GM21526 (cell line): ENCODE measurements at regions not wholly inside any gene's neighbourhood (a gene's known extent, or its start where the extent isn't known, plus 50 kb on each side); places are given as distances from the start of the nearest gene placed in this dataset.

Experiments
- ATAC-seq: cut with Tn5 transposase; IDR thresholded peaks from one replicate; pipeline ENCODE4 v1.9.1; 2021; ENCODE audit warnings: moderate library complexity; ENCODE audit not compliant: unreplicated experiment, low FRiP score

DNA sequence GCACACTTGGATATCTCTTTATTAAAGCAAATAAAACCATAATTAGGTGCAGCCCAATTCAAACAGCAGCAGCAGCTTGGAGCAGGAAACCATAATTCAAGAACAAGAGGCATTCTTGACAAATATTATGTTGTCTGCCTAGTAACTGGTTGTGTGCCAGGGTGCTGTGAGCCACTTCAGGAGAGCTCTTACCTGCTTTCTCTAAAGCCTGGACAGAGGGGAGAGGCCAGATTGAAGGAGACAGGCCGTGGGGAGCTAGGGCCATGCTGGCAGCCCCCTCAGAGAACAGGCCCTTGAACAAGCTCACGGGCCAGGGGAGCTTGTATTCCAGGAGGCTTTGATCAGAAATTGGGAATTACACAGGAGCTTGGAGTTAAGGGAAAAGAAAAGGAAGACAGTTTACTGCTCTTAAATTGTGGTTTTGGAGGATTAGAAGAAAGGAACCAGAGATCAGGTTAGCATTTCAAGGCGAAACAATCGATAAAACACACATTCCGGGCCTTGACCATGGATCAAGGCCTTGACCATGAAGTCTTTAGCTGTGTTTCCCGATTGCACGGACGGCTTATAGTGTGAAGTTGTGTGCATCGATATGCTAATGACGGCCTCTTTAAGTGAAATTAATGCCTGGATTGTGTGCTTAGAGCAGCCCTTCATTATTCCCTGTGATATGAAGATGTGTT, 69.8 kb upstream of the NKX2-2 start:
- ATAC-seq = no peak

- no peak for ATAC-seq
Observed at GRCh38 chr20:21577551-21577950, 63.7 kb upstream of the NKX2-2 start.

GRCh38 chr20:21575981-21576740, 62.3 kb upstream of the NKX2-2 start:
- ATAC-seq = no peak

GRCh38 chr20:21575167-21575566, 61.3 kb upstream of the NKX2-2 start:
- ATAC-seq = no peak

DNA sequence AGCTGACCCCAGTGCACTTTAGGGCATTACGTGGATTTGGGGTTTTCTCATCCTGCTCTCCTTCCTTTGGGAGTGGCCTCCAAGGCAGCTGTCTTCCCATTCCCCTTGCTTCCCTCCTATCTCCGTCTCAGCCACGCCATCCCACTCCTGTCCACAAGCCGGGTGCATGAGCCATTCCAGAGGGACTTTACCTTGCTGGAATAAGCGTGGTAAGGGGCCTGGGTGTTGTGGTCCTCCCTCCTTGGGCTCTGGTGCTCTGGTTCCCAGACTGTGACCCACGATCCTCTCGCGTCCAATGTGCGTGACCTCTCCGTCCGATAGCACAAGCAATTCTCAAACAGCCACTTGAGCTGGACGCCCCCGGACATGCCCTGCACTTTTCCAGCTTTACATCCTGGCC, 60.6 kb upstream of the NKX2-2 start:
- ATAC-seq = no peak

GRCh38 chr20:21573259-21573658, 59.4 kb upstream of the NKX2-2 start:
- no peak for ATAC-seq

DNA sequence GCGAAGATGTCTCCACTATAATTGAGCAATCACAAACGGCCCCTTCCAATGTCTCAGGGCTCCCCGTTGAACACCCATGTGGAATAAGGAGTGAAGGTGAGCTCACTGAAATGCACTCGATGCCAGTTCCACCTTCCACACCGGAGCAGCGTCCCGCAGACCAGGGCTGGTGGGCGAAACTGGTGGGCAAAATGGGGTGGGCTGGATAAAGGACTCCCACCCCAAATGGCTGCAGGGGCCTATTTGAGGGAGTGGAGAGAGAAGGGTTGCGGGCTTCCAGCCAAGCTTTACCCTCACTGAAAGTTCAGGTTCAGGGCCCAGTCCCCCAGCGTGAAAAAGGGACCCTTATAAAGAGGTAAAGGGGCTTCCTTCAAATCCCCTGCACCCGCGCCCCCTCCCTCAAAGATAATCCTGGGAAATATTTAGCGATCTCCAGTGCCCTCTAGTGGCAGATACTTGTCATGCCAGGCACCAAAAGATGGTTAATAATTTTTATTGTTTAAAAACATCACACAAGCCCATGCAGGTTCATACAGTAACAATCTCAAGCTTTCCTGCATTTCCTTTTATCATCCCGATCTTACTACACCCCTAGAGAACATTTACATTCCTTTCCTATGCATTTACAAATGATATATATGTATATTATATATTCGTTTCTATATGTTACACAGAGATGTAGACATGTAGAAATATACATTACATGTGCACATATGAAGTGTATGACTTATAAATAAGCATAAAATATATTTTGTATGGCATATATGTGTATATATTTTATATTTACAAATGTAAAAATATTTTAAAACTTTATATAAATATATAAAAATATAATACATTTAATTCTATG, 58.2 kb upstream of the NKX2-2 start:
- no peak for ATAC-seq

- no peak for ATAC-seq
Observed at GRCh38 chr20:21570285-21570992, 56.6 kb upstream of the NKX2-2 start.

DNA sequence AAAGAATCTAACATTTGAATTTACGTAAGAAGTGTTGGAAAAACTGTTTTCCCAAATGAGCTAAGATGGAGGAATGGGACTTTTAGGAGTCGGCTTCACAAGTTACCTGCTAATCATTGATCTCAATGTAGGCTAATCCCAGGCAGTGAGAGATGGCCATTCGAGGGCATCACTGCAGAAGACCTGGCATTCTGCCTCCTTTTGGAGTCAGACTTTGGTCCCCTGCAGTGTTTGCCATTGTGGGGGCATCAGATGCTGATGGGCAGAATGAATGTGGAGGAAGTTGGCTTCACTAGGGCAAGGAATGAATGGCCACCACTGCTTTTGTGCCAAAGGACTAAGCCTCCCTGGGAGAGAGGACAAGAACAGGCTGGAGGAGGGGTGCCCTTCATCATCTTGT, 55.7 kb upstream of the NKX2-2 start:
- ATAC-seq = no peak

DNA sequence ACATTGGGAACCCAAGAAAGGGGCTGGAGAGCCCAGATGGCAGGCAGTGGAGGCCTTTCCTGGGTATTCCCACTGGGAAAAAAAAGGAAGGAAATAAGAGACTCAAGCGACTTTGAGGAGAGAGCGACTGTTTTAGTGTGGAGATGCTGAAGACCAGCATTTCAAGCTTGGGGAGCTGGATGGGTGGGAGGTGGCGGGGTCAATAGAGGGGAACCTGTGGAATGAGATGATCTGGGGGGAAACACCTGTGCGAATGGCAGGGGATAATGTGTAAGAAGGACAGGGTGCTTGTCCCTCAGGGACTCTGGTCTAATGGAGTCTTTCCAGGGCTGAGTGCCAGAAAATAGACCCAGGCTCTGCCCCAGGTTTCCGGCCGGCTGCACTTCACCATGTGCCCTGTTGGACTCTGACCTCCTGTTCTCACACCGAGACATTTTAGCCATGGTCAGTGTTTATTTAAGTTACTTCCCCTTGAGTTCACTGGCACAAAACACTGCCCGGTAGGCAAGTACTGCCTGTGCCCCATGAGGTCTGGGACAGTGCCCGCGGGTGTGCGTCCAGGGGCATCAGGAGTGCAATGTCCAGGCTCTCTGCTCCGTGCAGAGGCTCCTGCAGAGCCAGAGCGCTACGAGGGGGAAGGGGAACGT, 50.4 kb upstream of the NKX2-2 start:
- no peak for ATAC-seq
